T-helper 1 cell treated with Interleukin-12 subunit alpha and Interleukin-12 subunit beta and Interleukin-4 antibody, amounts not matched to agents 30 ng/mL and 1 ng/mL, for 36 hours (primary cell): ENCODE measurements at regions not wholly inside any gene's neighbourhood (a gene's known extent, or its start where the extent isn't known, plus 50 kb on each side); places are given as distances from the start of the nearest gene placed in this dataset.

Source experiments
- intact Hi-C: fragments of 100-400 bp; cut with micrococcal nuclease; formaldehyde crosslinking; loops from one replicate; pipeline ENCODE4 v1.15.1; 2024

- intact Hi-C loops = no loop called here
These were observed 277.4 kb downstream of the NPIPA8 start for GRCh38 chr16:18059089-18059488.

DNA sequence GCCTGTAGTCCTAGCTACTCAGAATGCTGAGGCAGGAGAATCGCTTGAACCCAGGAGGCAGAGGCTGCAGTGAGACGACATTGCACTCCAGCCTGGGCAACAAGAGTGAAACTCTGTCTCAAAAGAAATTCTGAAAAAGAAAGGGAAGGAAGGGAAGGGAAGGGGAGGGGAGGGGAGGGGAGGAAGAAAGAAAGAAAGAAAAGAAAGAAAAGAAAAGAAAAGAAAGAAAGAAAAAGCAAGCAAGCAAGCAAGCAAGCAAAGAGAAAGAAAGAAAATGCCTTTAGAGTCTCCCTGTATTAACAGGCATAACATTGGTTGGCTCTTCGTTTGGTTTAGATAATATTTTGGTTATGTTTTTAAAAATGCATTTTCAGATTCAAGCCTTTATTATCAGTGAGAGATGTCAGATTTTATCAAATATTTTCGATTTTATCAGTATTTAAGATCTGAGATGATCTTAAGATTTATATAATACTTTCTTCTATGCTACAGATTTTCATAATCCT is 281.1 kb downstream of the NPIPA8 start:
- intact Hi-C loops = no loop called here

- intact Hi-C loops = no loop called here
These were observed 285.8 kb downstream of the NPIPA8 start for GRCh38 chr16:18050777-18051176.

GRCh38 chr16:18050234-18050633 is 286.3 kb downstream of the NPIPA8 start:
- intact Hi-C loops = no loop called here

DNA sequence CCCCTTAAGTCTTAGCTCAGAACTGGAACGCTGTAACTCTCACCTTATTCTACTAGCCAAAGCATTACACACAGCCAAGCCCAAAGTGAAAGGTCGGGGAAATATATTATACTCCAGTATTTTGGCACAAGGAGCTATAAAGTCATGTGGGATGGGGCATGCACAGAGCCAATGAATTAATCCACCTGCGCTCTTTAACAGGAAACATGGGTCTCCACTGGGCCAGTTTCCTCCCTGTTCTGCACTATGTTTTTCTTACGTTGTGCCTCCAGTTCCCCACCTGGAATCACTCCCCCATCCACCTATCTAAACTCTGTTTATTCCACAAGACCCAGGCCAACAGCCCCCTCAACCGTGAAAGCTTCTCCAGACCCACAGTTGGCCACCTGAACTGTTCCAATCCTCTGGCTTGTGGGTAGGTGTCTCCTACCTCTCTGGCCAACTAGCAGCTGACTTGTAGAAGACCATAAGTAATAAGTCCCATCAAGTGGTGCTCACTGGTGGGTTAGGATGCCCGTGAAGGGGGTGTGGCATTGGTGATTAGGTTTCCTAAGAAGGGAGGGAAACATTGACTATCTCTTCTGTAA is 286.9 kb downstream of the NPIPA8 start:
- intact Hi-C loops = no loop called here

DNA sequence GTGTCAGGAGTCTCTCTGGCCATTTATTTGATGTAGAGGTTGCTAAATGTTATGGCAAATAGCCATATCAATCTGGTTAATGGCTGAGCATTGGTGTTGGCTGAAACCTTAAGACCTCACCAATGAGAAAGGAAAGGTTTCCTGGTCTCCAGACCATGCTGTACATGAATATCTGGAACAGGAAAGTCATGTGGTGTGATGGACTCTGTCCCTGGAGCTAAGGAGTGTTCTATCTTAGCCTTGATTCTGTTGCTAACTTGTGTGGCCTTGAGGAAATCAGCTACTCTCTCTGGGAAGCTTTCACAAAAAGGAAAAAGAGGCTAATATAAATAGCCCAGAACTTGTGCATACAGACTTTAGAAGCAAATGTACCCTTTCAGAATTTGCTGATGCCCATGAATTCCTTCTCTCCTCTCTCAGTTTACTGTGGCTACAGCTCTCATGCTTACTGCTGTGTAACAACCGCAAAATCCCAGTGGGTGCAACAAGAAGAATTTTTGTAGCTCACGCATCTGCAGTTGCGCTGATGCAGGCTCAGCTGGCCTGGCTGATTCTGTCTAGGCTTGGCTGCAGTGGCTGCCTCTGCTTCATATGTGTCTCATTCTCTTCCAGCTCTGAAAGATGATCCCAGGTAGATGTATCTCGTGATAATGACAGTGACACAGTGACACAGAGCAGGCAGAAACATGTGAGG is 287.5 kb downstream of the NPIPA8 start:
- intact Hi-C loops = no loop called here

DNA sequence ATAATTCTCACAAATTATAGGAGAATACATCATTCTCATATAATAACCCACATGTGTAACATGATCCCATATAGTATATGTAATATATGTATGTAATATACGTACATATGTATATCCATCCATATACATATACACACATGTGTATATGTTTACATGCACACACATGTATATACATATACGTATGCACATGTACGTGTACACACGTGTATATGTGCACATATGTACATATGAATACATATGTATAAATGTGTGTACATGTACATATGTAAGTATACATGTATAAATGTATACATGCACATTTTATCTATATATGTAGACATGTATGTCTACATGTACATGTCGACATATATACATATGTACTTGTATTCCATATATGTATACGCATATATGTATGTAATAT is 288.8 kb downstream of the NPIPA8 start:
- intact Hi-C loops = no loop called here

DNA sequence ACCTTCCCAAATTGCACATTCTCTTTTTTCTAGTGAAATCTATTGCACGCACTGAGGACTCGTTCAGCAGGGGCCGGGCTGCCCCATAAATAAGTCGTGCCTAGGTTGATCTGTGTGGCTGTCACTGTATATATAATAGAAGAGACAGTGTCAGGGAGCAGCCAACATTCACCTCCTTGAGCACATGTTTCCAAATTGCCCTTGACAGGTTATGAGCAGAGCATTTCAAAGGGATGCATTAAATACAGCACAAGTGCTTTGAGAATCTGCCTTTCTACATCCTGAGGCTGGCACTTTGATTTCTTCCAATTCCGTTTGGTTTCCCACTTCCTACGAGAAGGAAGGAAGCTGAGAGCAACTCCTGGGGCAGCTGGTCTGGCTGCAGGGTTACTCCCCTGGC is 291.2 kb downstream of the NPIPA8 start:
- intact Hi-C loops = no loop called here

DNA sequence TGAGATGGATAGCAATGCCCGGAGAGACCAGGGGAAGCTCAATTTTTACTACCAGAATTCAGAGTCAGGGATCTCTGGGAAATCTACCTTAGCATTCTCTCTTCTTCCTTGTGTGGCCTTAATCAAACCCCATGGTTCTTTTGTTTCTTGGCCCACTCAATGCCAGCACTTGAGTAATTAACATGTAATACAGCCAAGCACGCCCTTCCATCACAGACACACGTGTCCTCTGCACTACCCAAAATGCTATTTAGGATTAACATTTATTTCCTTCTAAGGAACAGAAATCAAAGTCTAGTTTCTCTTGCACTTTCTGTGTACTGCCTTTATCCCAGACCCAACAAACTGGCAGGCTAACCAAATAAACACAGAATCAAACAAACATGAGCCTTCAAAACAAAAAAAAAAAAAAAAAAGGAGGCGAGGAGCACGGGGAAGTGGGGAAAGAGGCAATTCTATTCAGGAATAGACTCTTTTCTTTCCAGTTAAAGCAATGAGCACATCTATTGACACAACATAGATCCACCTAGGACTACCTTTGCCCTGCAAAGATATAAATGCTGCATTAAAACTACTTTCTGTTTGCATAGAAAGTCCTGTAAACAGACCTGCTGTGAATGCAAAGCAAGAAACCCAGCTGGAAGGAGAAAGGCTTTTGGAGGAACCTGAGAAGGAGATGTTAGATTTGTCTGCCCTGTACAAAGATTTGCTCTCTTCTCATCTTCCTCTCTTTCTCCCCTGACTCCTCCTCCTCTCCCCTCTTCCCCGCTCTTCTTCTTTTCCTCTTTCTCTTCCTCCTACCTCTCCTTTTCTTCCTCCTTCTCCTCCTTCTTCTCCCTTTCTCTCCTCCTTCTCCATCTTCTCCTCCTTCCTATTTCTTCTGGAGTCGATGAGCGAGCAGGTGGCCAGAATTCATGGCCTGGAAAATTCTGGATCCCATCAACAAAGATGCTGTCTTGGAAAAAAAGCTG is 294.4 kb downstream of the NPIPA8 start:
- intact Hi-C loops = no loop called here

GRCh38 chr16:18039931-18040330 is 296.6 kb downstream of the NPIPA8 start:
- intact Hi-C loops = no loop called here

GRCh38 chr16:18037051-18037450 is 299.5 kb downstream of the NPIPA8 start:
- intact Hi-C loops = no loop called here

DNA sequence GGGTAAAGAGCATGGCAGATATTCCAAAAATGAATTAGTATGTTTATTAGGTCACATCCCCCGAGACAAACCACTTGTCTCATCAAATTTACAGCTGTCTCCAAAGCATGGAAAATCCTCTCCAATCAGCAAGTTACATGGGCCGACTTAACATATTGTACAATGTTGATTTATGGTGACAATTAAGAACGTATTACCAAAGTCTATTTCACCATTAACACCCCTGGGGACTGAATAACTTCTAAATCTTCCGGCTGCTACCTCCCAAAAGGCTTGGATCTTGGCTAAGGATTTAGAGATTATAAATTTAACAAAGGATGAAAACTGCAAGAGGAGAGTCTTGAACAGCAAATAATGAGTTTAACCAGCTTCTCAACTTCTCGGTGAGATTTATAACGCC is 311.9 kb downstream of the NPIPA8 start:
- intact Hi-C loops = no loop called here

GRCh38 chr16:18018376-18018775 is 318.2 kb downstream of the NPIPA8 start:
- intact Hi-C loops = no loop called here

DNA sequence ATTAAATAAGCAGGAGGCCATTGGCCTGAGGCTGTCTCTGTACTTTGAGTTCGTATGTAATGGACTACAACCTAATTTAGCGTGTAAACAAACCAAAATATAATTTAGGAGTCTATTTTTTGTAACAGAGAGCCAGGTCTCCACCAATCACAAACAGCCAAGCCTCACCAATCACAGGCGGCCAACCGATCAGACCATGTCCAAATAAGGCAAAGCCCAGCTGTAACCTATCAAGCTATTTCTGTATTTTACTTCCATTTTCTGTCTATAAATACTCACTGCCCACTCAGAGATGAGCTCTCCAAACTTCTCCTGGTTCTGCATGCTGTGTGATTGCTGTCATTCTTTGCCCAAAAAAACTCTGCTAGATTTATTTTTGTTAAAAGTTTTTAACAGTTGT is 322.7 kb downstream of the NPIPA8 start:
- intact Hi-C loops = no loop called here

- intact Hi-C loops = no loop called here
These were observed 328.2 kb downstream of the NPIPA8 start for GRCh38 chr16:18008356-18008755.

DNA sequence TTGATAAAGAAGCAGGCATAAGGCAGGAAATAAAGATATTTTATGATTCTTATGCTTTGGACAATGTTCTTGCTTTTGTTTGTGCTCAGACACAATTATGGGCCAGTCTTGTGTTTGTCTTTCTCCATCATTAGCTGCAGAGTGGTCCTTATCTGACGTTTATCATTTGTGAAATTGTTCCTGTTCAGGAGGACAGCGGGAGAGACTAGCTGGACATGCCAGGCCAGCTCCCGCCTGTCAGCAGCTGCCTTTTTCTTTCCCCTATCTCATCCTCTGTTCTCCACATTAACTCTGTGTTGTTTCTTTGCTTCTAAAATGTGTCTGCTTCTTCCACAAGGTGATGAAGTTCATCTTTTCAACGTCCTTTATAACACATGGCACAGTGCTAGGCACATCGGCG is 333.5 kb downstream of the NPIPA8 start:
- intact Hi-C loops = no loop called here

DNA sequence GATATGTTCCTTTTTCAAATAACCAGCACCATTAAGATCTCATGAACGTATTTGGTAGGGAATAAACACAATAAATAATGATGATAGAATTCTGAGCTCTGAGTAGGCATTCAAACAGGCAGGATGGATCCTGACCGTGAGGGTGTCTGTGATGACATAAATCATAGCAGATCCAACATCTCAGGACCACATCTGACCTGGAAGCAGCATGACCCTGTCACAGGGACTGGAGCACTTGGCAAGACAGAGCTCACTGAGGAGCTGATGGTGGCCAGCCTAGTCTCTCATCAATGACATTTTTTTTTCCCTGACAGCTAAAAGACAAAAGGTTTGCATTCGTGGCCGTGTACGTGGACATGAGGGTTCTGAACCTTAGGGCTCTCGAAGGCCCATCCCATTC is 337.5 kb downstream of the NPIPA8 start:
- intact Hi-C loops = no loop called here

DNA sequence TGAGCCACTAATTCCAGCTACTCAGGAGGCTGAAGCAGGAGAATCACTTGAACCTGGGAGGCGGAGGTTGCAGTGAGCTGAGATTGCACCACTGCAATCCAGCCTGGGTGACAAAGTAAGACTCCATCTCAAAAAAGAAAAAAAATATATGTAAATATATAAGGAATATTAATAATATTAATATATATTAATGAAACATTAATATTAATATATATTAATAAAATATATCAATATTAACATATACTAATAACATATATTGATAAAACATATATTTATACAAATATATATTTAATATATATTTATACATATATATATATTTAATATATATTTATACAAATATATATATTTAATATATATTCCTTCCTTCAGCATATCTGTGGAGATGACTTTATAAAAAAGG is 338.0 kb downstream of the NPIPA8 start:
- intact Hi-C loops = no loop called here

DNA sequence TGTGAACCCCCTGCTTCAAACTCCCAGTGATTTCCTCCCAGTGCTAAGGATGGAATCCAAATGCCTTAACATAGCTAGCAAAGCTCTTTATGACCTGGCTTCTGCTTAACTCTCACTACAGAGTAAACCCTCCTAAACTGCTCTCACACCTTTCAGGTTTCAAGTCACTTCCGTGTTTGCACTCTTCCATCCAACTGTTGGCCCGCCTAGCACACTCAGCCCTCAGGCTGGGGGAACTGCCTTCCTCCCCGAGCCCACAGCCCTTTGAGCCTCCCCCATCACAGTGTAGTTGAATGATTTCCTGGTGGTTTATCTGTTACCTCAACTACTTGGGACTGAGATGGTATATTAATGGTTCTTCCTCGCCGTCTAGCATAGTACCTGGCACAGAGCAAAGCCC is 342.5 kb downstream of the NPIPA8 start:
- intact Hi-C loops = no loop called here

DNA sequence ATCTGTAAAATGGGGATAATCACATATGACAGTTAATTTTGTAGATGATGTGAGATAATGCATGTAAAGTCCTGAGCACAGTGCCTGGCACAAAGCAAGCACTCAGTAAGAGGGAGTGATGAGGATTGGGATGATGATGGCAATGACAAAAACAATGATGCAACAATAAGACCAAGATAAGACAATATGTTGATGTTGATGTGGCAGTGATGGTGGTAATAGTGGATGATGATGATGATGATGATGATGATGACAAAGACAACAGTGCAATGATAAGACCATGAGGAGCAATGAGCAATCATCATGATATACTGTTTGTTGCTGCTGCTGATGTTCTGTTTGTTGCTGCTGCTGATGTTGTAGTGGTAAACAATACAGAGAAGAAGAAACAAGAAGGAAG is 344.1 kb downstream of the NPIPA8 start:
- intact Hi-C loops = no loop called here

- intact Hi-C loops = no loop called here
These were observed 347.3 kb downstream of the NPIPA8 start for GRCh38 chr16:17989255-17989654.

DNA sequence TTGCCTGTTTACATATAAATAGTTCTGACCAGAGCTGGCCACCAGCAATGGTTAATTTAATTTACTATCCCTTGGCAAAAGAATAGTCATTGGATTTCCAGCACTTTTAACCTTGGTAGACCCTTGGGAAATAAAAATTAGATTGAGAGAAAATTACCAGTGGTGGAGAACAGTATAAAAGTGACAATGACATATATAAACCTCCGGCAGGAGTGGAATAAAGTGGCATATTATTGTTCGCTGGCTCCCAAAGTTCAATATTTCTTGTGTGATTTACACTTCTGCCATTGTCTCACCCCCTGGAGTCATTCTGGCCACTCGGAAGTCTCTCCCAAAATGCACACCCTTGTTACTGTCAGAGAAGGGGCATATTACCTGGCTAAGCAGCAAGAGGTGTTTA is 347.7 kb downstream of the NPIPA8 start:
- intact Hi-C loops = no loop called here
